Natural killer cell (primary cell): ENCODE measurements at regions not wholly inside any gene's neighbourhood (a gene's known extent, or its start where the extent isn't known, plus 50 kb on each side); places are given as distances from the start of the nearest gene placed in this dataset.

ENCODE experiments used
- ATAC-seq, 3 donors: fragments of 150-1000 bp in 2 of 3; fragments of 200-7000 bp in 1 of 3; cut with Tn5 transposase; 1 replicate in 1 of 3; 2 replicates in 2 of 3; pipeline ENCODE4 v1.10.0; 2021; ENCODE audit warnings: mild to moderate bottlenecking in 2 of 3, moderate library complexity in 2 of 3
- DNase-seq, 2 donors: peaks; one replicate each; pipeline versions ENCODE4 v3.0.0 to v3.0.0-alpha.2; 2013 to 2021; ENCODE audit warnings: mixed read lengths in 1 of 2
- H3K27ac ChIP-seq: one replicate; pipeline ENCODE4 v1.5.1; 2013; ENCODE audit warnings: mild to moderate bottlenecking, low read length
- H3K27me3 ChIP-seq: one replicate; pipeline ENCODE4 v1.6.1; 2013; ENCODE audit warnings: low read length; ENCODE audit not compliant: control insufficient read depth, insufficient read depth
- H3K36me3 ChIP-seq: one replicate; pipeline ENCODE4 v1.6.1; 2013; ENCODE audit warnings: low read length; ENCODE audit not compliant: control insufficient read depth, insufficient read depth
- H3K4me1 ChIP-seq: one replicate; pipeline ENCODE4 v1.6.1; 2013; ENCODE audit warnings: low read length; ENCODE audit not compliant: control insufficient read depth, insufficient read depth
- H3K4me3 ChIP-seq: one replicate; pipeline ENCODE4 v1.5.1; 2013; ENCODE audit warnings: low read length
- H3K9me3 ChIP-seq: one replicate; pipeline ENCODE4 v1.6.1; 2013; ENCODE audit warnings: low read length; ENCODE audit not compliant: control insufficient read depth, insufficient read depth
- H3K27ac Mint-ChIP-seq, 2 donors: one replicate each; pipeline ENCODE4 v1.8.0; 2022; ENCODE audit warnings: mild to moderate bottlenecking in 2 of 2, mixed read lengths in 2 of 2, moderate library complexity in 1 of 2
- H3K27me3 Mint-ChIP-seq, 2 donors: one replicate each; pipeline ENCODE4 v1.8.0; 2022; ENCODE audit warnings: low read depth in 2 of 2, mixed read lengths in 2 of 2
- H3K36me3 Mint-ChIP-seq: one replicate; pipeline ENCODE4 v1.8.0; 2022; ENCODE audit warnings: mixed read lengths
- H3K4me1 Mint-ChIP-seq, 2 donors: one replicate each; pipeline ENCODE4 v1.8.0; 2022; ENCODE audit warnings: mixed read lengths in 2 of 2
- H3K4me3 Mint-ChIP-seq: one replicate; pipeline ENCODE4 v1.8.0; 2022; ENCODE audit warnings: mild to moderate bottlenecking, moderate library complexity, mixed read lengths
- H3K9me3 Mint-ChIP-seq, 2 donors: one replicate each; pipeline ENCODE4 v1.8.0; 2022; ENCODE audit warnings: mixed read lengths in 2 of 2
- CTCF ChIP-seq: fragments of 200-600 bp; IDR thresholded peaks from one replicate; pipeline ENCODE4 v1.8.0; 2022; ENCODE audit warnings: antibody characterized with exemption
- WGBS: methylation state at CpG from one replicate; pipeline ENCODE4 v1.1.7; 2013; ENCODE audit warnings: missing lambda C conversion rate; ENCODE audit not compliant: insufficient coverage; 5-methylcytosine and 5-hydroxymethylcytosine counted together
- intact Hi-C: fragments of 100-400 bp; cut with micrococcal nuclease; formaldehyde crosslinking; loops from one replicate; pipeline ENCODE4 v1.14.2; 2022

- DNase-seq (no peak), ATAC-seq (no peak)
- peaks cover 16 to 29% of the 10 kb centered on the region in 2 donors for H3K27me3 Mint-ChIP-seq
- Histone ChIP-seq H3K4me3 (no peak overlapping the region), H3K4me1 (no peaks in the 10 kb centered on the region), H3K9me3 (no peaks in the 10 kb centered on the region), H3K36me3 (no peaks in the 10 kb centered on the region), H3K27me3 (no peaks in the 10 kb centered on the region), H3K27ac (no peak overlapping the region)
- no peaks in the 10 kb centered on the region for H3K4me1 Mint-ChIP-seq
- H3K27ac Mint-ChIP-seq: no peak overlapping the region
- no peaks in the 10 kb centered on the region for H3K36me3 Mint-ChIP-seq
- no peaks in the 10 kb centered on the region for H3K9me3 Mint-ChIP-seq
- no peak overlapping the region for H3K4me3 Mint-ChIP-seq
- WGBS: 90% methylated on average over 3 of the region's 3 CpGs
- no peak for TF ChIP-seq CTCF
- intact Hi-C loops: no loop called here
These were observed 189.6 kb upstream of the RMP24 start for GRCh38 chr18:35782926-35783325.

- no peaks in the 10 kb centered on the region for H3K27me3 ChIP-seq
- no peaks in the 10 kb centered on the region for H3K4me1 ChIP-seq
- intact Hi-C loops: no loop called here
- no peak for TF ChIP-seq CTCF
- peaks cover 2 to 15% of the 10 kb centered on the region in 2 donors for H3K27me3 Mint-ChIP-seq
- no peaks in the 10 kb centered on the region for H3K36me3 ChIP-seq
- no peaks in the 10 kb centered on the region for H3K9me3 ChIP-seq
- DNase-seq (no peak), ATAC-seq (no peak)
- no peaks in the 10 kb centered on the region for H3K9me3 Mint-ChIP-seq
- H3K27ac Mint-ChIP-seq: no peak overlapping the region
- H3K36me3 Mint-ChIP-seq: no peaks in the 10 kb centered on the region
- WGBS: 75% methylated on average over 3 of the region's 3 CpGs
- no peaks in the 10 kb centered on the region for H3K4me1 Mint-ChIP-seq
- H3K27ac ChIP-seq: no peak overlapping the region
- no peak overlapping the region for H3K4me3 Mint-ChIP-seq
- no peak overlapping the region for H3K4me3 ChIP-seq
These were observed 186.0 kb upstream of the RMP24 start for GRCh38 chr18:35786365-35787042.

GRCh38 chr18:35789543-35789942 is 182.9 kb upstream of the RMP24 start:
- peaks cover 7 to 15% of the 10 kb centered on the region in 2 donors for H3K27me3 Mint-ChIP-seq
- intact Hi-C loops: no loop called here
- Histone ChIP-seq H3K9me3 (no peaks in the 10 kb centered on the region), H3K27me3 (no peaks in the 10 kb centered on the region), H3K36me3 (no peaks in the 10 kb centered on the region), H3K4me3 (no peak overlapping the region), H3K4me1 (no peaks in the 10 kb centered on the region), H3K27ac (no peak overlapping the region)
- H3K4me3 Mint-ChIP-seq: no peak overlapping the region
- DNase-seq (no peak), ATAC-seq (no peak)
- WGBS: 84% methylated on average over 2 of the region's 2 CpGs
- H3K36me3 Mint-ChIP-seq: no peaks in the 10 kb centered on the region
- H3K9me3 Mint-ChIP-seq: no peaks in the 10 kb centered on the region
- no peak for TF ChIP-seq CTCF
- no peaks in the 10 kb centered on the region for H3K4me1 Mint-ChIP-seq
- no peak overlapping the region for H3K27ac Mint-ChIP-seq

- Histone ChIP-seq H3K9me3 (no peaks in the 10 kb centered on the region), H3K27ac (no peak overlapping the region), H3K4me3 (no peak overlapping the region), H3K4me1 (no peaks in the 10 kb centered on the region), H3K36me3 (no peaks in the 10 kb centered on the region), H3K27me3 (no peaks in the 10 kb centered on the region)
- Mint-ChIP-seq H3K9me3 (no peaks in the 10 kb centered on the region), H3K4me3 (no peak overlapping the region), H3K27ac (no peak overlapping the region), H3K36me3 (no peaks in the 10 kb centered on the region), H3K27me3 (peaks cover 11 to 14% of the 10 kb centered on the region in 2 donors), H3K4me1 (no peaks in the 10 kb centered on the region)
- intact Hi-C loops: no loop called here
- ATAC-seq (no peak), DNase-seq (no peak)
- 57% methylated on average over 1 of the region's 1 CpG for WGBS
- TF ChIP-seq CTCF: no peak
These were observed 174.5 kb upstream of the RMP24 start for GRCh38 chr18:35797948-35798347.
